ENCODE measurements at regions not wholly inside any gene's neighbourhood (a gene's known extent, or its start where the extent isn't known, plus 50 kb on each side); places are given as distances from the start of the nearest gene placed in this dataset.

DNA sequence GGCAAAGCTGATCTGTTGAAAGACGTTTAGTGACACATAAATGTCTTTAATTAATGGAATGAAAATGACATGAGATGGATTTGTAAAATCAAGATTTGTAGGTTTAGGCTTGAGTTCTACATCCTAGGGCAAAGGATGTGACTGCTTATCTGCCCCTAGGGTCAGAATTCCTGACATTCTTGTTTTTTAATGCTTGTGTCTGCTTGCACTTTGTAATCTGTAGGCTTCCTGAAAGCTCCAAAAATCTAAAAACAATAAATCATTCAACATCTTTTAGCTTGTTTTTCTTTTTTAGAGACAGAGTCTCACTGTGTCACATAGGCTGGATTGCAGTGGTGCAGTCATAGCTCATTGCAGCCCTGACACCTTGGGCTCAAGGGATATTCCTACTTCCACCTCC lies 107.9 kb upstream of the MLIP start:
- in situ Hi-C loops (cut with HindIII; ENCODE audit: low sequenced_read_pairs) = no loop called here
- no peak for DNase-seq (ENCODE audit: low spot score)

DNA sequence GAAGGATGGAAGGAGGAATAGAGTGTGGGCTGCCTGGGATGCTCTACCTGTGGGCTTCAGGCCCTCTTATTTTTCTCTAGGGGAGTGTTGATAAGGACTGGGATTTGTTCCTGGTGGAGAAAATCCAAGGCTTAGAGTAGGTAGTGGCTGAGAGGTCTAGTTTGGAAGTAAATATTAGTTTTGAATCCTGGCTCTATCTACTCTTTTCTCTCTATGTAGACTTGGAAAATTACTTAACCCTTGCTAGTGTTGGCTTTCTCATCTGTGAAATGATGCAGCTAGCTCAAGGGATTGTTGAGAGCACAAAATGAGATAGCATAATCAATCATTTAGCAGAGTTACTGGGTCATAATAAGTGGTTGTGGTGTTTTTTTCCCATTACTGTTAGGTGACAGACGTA lies 102.7 kb upstream of the MLIP start:
- DNase-seq (ENCODE audit: low spot score) = no peak
- in situ Hi-C loops (cut with HindIII; ENCODE audit: low sequenced_read_pairs) = no loop called here

DNA sequence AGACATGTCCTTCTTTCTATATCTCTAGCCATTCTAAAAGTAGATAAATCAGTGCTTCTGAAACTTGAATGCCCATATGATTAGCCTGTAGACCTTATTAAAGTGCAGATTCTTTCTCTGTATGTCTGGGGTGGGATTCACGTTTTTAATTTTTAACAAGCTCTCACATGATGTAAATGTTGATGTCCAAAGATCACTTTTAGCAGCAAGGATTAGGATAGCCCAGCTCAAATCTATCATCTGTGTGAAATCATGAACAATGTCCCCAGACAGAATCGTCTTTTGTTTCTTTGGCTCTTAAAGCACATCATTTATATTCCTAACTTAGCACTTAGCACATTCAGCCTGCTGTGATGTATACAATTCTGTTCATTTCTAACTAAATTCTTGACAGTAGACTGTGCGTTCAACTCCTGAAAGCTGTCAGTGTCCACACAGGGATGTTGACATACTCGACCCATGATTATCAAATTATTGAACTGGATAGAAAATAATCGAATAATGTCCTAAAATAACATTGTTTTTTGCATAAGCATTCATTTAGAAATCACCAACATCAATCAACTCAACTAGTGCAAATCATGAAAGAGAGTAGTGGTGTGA lies 102.1 kb upstream of the MLIP start:
- no peak for DNase-seq (ENCODE audit: low spot score)
- in situ Hi-C loops (cut with HindIII; ENCODE audit: low sequenced_read_pairs) = no loop called here

DNA sequence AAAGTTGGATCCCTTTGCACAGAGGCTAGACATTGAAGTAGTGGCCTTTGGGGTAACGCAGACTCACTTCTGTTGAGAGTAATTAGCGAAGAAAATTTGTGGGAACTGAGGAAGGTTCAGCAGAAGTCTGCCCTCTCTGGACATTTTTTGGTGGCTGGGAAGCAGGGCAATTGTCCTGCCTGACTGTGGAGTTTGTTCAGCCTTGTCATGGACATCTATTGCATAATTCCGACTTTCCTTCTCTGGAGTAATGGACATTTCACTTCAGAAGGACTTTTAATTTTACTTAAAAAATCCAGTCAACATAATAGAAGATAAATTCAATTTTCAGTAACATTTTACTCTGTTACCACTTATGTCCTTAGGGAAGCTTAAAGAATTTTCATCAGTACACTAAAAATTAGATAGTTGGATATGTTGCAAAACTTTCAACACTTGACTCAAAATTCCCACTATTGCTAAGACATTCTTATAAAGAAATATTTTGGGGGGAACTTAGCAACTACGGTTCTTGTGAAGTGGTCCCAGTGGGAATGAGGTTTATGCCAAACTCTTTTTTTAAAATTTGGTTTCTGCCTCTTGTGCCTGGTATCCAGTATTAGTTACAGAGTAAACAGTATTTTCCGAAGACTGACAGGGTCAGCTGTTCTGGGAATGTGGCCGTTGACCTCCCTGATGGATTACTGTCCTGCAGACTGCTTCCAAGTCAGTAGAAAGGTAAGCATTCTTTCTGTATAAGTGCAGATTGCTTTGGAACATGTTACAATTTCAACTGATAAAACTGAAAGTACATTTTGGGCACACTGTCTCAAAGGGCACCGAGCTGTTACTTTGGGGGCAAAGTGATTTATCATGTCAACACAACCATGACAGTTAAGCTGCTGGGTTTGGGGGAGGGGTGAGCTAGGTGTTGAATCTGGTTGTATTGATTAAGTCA lies 100.6 kb upstream of the MLIP start:
- DNase-seq (ENCODE audit: low spot score) = no peak
- in situ Hi-C loops (cut with HindIII; ENCODE audit: low sequenced_read_pairs) = no loop called here

DNA sequence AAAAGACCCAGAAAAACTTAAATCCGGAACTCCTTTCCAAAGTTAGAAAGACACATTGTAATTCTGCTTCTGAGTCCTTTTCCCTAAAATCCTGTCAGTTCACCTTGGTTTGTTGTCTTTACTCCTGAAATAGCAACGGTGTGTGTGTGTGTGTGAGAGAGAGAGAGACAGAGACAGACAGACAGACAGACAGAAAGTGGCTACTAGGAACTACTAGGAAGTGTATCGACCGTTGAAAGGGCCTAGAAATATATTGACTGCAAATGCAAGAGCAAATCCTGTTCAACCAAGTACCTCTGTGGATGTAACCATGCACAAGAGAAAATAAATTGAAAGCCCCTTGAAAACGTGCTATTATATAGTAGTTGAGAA lies 100.0 kb upstream of the MLIP start:
- no peak for DNase-seq (ENCODE audit: low spot score)
- in situ Hi-C loops (cut with HindIII; ENCODE audit: low sequenced_read_pairs) = no loop called here

DNA sequence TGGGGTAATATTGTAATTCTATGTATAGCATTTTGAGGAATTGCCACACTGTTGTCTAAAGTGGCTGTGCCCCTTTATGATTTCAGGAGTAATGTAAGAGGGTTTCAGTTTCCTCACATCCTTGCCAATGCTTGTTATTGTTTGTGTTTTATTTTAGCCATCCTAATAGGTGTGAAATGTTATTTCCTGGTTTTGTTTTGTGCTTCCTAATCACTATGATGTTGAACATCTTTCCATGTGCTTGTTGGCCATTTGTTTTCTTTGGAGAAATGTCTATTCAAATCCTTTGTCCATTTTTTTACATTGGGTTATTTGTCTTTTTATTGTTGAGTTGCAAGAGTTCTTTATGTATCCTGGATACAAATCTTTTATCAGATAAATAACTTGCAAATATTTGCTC lies 97.3 kb upstream of the MLIP start:
- in situ Hi-C loops (cut with HindIII; ENCODE audit: low sequenced_read_pairs) = no loop called here

DNA sequence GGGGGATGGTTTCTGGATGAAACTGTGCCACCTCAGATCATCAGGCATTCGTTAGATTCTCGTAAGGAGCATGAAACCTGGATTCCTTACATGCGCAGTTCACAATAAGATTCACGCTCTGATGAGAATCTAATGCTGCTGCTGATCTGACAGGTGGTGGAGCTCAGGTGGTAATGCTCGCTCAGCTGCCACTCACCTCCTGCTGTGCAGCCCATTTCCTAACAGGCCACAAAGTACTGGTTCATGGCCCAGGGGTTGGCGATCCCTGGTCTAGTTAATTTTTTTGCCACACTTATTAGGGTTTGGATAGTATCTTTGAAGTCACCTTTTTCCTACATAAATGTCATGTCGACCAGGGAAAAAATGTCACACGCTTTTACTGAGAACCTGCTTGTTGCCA lies 96.8 kb upstream of the MLIP start:
- in situ Hi-C loops (cut with HindIII; ENCODE audit: low sequenced_read_pairs) = no loop called here
- DNase-seq (ENCODE audit: low spot score) = peak; percentile 20

More for the DNA sequence above, 97.3 kb upstream of the MLIP start:
- DNase-seq (ENCODE audit: low spot score) = no peak

DNA sequence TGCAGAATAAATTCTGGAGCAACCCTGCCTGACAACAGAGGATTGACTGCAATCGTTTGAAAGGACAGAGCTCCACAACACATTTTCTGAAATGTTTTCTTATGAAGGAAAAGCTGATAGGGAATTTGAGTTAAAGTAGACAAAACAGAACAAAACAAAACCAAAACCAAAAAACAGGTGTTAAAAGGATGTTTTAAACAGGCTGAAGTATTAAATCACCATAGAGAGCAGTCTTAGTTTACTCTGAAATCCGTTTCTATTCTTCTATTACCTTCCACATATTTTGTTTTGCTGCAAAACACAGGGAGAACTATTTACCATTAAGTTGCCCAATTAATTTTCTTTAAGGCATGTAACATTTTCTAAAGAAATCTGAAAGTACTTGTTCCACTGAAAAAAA lies 93.4 kb upstream of the MLIP start:
- in situ Hi-C loops (cut with HindIII; ENCODE audit: low sequenced_read_pairs) = no loop called here
- DNase-seq (ENCODE audit: low spot score) = no peak

DNA sequence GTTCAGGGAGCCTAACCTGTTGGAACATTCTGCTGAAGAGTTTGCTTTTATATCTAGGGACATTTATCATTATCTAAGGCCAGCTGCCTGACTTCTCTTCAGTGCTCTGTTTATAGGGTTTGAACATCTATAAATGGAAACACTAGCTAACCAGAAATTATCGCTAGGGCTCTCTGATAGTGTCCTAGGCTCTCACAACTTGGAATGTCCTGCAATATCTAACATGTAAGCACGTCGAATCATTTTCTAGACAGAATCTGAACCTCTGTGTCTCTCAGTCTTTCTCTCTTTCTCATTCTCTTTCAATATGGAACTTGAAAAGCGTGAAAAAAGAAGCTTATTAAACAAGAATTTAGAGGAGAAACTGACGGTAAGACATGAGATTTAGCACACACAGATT lies 92.5 kb upstream of the MLIP start:
- in situ Hi-C loops (cut with HindIII; ENCODE audit: low sequenced_read_pairs) = no loop called here

DNA sequence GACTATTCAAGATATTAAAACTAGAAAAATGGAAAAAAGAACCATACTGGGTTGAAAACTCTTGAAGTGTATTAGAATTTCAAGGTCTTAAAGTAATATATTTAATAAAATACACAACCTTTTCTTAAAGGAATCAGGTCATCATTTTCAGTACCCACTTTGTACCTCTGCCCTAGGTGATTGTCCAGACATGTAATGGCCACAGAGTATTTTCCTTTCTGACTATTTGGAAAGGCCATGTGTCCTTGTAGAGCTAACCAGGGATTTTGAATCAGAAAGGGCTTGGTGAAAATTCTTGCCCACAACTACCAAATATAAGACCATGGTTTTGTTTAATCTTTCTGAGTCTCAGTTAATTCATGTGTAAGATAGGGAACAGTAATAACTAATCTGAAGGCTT lies 91.4 kb upstream of the MLIP start:
- in situ Hi-C loops (cut with HindIII; ENCODE audit: low sequenced_read_pairs) = no loop called here
- no peak for DNase-seq (ENCODE audit: low spot score)

More for the DNA sequence above, 92.5 kb upstream of the MLIP start:
- DNase-seq (ENCODE audit: low spot score) = no peak

DNA sequence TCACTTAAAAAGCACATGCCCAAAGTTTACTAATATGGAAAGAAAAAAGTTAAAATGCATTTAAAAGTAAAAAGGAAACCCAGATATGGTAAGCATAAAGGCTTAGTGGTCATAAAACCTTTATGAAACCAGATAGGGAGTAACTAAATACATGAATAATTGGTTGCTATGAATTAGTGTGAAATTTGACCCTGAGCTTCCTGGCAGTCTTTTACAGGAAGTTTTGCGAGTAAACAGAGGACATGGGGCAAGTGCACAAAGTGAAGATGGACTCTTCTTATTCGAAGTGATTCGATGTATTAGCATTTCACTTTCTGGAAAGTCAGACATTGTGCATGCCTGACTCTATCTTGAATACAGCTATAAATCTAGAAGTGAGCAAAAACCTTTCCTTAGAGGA lies 90.9 kb upstream of the MLIP start:
- no peak for DNase-seq (ENCODE audit: low spot score)
- in situ Hi-C loops (cut with HindIII; ENCODE audit: low sequenced_read_pairs) = no loop called here

DNA sequence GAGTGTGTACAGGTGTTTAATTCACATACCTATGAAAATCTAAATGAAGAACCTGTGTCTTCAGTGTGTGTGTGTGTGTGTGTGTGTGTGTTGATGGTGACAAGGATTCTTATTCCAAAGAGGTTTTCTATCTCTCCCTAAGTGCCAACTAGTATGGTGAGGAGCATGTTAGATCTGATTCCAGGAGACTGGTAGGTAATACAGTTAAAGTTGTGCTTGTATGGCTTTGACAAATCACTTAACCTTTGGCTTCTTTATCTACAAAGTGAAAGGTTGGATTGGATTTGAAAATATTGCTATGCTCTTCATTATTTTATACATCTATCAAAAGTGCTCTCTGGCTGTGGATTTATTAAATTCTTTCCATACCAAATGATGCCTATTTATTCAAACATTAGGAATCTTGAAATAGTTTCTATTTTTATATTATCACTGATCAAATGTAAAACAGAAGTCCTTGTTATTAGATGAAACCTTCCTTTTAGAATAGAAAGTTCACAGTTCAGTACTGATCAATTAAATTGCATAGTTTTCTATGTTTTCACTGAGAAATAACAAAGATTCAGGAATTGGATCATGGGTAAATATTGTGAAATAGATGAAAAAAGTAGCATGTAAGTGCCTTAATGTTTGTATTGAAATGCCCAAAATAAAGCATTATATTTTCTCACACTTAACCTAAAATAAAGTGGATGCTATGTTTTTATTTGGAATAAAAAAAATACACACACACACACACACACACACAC lies 84.4 kb upstream of the MLIP start:
- no peak for DNase-seq (ENCODE audit: low spot score)
- in situ Hi-C loops (cut with HindIII; ENCODE audit: low sequenced_read_pairs) = no loop called here

DNA sequence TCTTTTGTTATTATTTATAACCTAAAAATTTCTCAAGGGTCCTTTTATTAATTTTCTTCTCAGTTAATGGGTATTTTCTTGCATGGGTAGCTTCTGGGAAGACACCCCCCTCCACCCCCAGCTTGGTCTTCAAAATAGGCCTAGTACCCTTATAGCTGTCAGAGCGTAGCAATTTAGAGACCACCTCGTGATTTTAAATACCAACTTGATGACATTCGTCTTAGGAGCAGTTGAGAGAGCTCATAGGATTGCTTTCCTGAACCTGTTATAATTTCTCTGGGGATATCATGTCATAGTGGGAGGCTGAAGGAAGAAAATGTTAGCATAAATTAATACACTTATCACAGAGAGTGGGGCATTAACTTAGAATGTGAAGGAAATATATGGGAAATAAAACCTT lies 83.1 kb upstream of the MLIP start:
- DNase-seq (ENCODE audit: low spot score) = no peak
- in situ Hi-C loops (cut with HindIII; ENCODE audit: low sequenced_read_pairs) = no loop called here

DNA sequence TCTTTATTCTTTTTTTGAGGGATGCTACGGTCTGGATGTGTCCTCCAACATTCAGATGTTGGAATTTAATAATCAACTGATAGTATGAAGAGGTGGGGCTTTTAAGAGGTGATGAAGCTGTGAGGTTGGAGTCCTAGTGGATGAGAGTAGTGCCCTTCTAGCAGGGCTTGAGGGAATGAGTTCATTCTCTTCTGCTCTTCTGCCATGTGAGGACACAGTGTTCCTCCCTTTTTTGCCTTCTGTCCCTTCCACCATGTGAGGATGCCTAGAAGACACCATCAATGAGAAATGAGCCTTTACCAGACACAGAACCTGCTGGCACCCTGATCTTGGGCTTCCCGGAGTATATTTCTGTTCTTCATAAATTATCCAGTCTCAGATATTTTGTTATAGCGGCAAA lies 82.1 kb upstream of the MLIP start:
- in situ Hi-C loops (cut with HindIII; ENCODE audit: low sequenced_read_pairs) = no loop called here
- no peak for DNase-seq (ENCODE audit: low spot score)

DNA sequence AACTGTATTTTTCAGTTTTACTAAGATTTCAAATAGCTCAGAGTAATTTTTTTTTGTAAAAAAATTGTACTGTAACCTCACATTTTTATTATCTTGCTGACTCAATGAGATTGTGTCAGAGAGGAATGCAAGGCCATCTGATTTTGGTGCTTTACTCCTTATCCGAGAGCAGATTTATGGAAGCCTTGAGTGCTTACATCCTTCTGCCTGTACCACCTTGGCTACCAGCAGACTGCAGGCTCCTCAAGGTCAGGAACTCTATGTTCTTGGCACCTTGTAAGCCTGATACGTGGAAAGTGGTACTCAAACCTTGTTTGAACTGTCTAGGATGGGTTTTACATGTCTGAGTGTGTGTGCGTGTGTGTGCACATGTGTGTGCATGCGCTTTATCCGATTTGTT lies 80.1 kb upstream of the MLIP start:
- DNase-seq (ENCODE audit: low spot score) = no peak
- in situ Hi-C loops (cut with HindIII; ENCODE audit: low sequenced_read_pairs) = no loop called here

DNA sequence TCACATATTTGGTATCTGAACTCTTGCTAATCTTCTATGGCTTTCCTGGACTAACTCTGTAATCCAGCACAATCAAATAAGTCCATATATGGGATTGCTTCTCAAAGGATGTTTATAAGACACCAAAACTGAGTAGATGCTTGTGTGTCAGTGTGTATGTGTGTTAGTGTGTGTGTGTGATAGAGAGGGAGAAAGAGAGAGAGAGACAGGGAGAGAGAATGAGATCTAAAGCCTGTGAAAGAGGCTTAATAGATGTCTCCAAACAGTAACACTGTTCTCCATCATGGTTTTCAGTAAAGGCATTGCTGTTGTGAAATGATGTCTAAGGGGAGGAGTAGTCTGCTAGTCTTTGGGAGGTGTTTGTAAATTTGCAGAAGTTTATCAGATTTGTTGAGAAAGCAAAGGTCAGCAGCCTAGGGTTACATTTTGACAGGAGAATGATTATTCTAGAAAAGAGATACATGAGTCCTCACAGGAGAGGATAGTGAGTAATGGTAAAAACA lies 73.9 kb upstream of the MLIP start:
- DNase-seq (ENCODE audit: low spot score) = no peak
- in situ Hi-C loops (cut with HindIII; ENCODE audit: low sequenced_read_pairs) = no loop called here

DNA sequence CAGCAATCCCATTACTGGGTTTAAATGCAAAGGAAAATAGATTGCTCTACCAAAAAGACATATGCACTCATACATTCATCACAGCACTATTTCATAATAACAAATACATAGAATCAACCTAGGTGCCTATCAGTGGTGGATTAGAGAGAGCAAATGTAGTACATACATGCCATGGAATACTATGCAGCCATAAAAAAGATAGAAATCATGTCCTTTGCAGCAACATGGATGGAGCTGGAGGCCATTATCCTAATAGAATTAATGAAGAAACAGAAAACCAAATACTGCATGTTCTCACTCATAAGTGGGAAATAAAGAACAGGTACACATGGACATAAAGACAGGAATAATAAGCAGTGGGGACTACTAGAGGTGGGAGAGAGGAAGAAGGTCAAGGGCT lies 70.7 kb upstream of the MLIP start:
- in situ Hi-C loops (cut with HindIII; ENCODE audit: low sequenced_read_pairs) = no loop called here
- DNase-seq (ENCODE audit: low spot score) = no peak

DNA sequence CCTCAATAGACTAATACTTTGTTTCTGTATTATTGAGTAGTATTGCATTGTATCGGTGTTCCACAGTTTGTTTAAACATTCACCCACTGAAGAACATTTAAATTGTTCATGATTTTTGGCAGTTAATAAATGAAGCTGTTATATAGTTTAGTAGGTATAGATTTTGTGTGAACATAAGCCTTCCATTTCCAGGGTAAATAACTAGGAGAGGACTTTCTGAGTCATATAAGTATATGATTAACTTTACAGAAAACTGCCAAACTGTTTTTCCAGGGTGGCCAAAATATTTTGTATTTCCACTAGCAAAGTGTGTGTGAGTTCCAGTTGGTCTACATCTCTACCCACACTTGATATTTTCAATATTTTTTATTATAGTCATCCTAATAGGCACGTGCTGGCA lies 70.0 kb upstream of the MLIP start:
- in situ Hi-C loops (cut with HindIII; ENCODE audit: low sequenced_read_pairs) = no loop called here
- no peak for DNase-seq (ENCODE audit: low spot score)

DNA sequence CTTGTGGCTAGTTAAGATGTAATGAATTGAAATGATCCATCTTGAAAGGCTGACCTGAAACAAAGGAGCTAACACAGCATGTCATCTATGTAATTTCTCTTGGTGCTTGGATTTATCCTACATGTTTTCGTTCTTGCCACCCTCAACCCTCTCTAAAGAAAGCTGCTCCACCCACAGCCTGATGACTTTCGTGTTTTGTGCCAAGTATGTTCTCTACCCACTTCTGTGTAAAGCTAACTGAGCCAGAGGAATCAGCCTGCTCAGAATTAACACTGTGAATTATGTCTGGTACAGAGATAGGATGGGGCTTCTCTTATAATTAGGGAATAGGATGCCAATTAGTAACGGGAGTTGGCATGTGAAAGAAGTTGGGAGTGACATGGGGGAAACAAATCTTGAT lies 67.9 kb upstream of the MLIP start:
- DNase-seq (ENCODE audit: low spot score) = no peak
- in situ Hi-C loops (cut with HindIII; ENCODE audit: low sequenced_read_pairs) = no loop called here

DNA sequence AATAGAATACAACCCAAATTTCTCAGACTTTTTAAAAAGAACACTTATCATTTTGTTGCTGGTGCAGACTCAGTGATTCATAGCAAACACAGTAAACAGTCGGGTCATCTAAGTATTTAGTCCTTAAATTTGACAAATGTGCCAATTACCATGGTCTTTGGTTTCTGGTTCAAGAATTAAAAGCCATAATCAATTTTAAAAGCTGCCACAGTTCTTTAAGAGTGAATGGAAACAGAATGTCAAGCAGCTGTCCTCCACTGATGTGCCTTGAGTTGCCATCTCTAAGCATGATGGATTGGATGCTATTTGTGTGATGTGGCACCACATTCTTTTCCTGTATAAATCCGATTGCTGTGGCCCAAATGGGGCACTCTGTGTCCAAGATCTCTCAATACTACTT lies 67.2 kb upstream of the MLIP start:
- DNase-seq (ENCODE audit: low spot score) = no peak
- in situ Hi-C loops (cut with HindIII; ENCODE audit: low sequenced_read_pairs) = no loop called here
